ENCODE measurements at regions not wholly inside any gene's neighbourhood (a gene's known extent, or its start where the extent isn't known, plus 50 kb on each side); places are given as distances from the start of the nearest gene placed in this dataset.

- Mint-ChIP-seq H3K36me3 (ENCODE audit: insufficient read depth in 1 of 3, low read depth in 3 of 3) (0 out of 7 replicates have a peak, but pooled peaks cover 0 to 3% (median 1%) of the 10 kb centered on the region in 3 experiments), H3K9me3 (peaks cover 41 to 50% of the 10 kb centered on the region in 2 experiments), H3K27me3 (ENCODE audit: low read depth) (no peaks in the 10 kb centered on the region; the same call in 1 of the 2 replicates), H3K4me3 (no peak overlapping the region), H3K4me1 (peaks cover 4 to 5% of the 10 kb centered on the region in 2 experiments; a peak in 2 of 4 replicates), H3K27ac (no peak overlapping the region)
- H2BK5ac ChIP-seq (ENCODE audit: insufficient read length, low read length) = no peak overlapping the region
- no peaks in the 10 kb centered on the region for H3K79me2 ChIP-seq (ENCODE audit: insufficient read depth, low read length)
- no peak overlapping the region for H3K23ac ChIP-seq (ENCODE audit: insufficient read length, low read depth, low read length)
- no peaks in the 10 kb centered on the region for H3K4me1 ChIP-seq (ENCODE audit: insufficient read depth, low read length)
- H2AFZ ChIP-seq (ENCODE audit: low read length) = no peak overlapping the region
- H2BK12ac ChIP-seq (ENCODE audit: insufficient read length, low read depth, low read length) = no peak overlapping the region
- H3K4me2 ChIP-seq (ENCODE audit: insufficient read depth, insufficient read length, low read length) = no peak overlapping the region
- no peak for TF ChIP-seq CTCF (conservative IDR thresholded peaks at IDR 0.05)
- no peak overlapping the region for H3K27ac ChIP-seq (ENCODE audit: insufficient read length, low read depth, low read length)
- H3T11ph ChIP-seq (ENCODE audit: low read length) = no peak overlapping the region
- H3K56ac ChIP-seq (ENCODE audit: insufficient read length, low read depth, low read length) = no peak overlapping the region
- no peak overlapping the region for H3K4ac ChIP-seq (ENCODE audit: low read depth, low read length)
- H3K79me1 ChIP-seq (ENCODE audit: insufficient read depth, low read depth, low read length, poor library complexity, severe bottlenecking) = no peaks in the 10 kb centered on the region
- DNase-seq = no peak
- H3K23me2 ChIP-seq (ENCODE audit: insufficient read length, low read depth, low read length, poor library complexity, severe bottlenecking) = no peaks in the 10 kb centered on the region
- no peaks in the 10 kb centered on the region for H3K27me3 ChIP-seq (ENCODE audit: insufficient read depth, low read length)
- H4K8ac ChIP-seq (replicated peaks; ENCODE audit: insufficient read length, low read depth, low read length) = no peak overlapping the region
- H3K14ac ChIP-seq (ENCODE audit: insufficient read depth, low read length) = no peak overlapping the region
- H3K9me3 ChIP-seq (ENCODE audit: control insufficient read depth, low read depth, low read length) = peaks cover 17% of the 10 kb centered on the region
- no CpG with 5 or more reads among the region's 3 CpGs for WGBS (ENCODE audit: extremely low coverage, insufficient read length, low lambda C conversion rate)
- no peak overlapping the region for H2BK15ac ChIP-seq (ENCODE audit: low read depth, low read length)
- H2BK20ac ChIP-seq (ENCODE audit: low read depth, low read length, poor library complexity, severe bottlenecking) = no peak overlapping the region
- no peak overlapping the region for H4K91ac ChIP-seq (ENCODE audit: insufficient read length, low read depth, low read length)
- no peak overlapping the region for H3K18ac ChIP-seq (ENCODE audit: insufficient read length, low read depth, low read length)
- H4K20me1 ChIP-seq (ENCODE audit: control insufficient read depth, insufficient read depth, insufficient read length) = no peaks in the 10 kb centered on the region
- no peak overlapping the region for H4K5ac ChIP-seq (ENCODE audit: insufficient read length, low read depth, low read length)
- no peak overlapping the region for H3K9ac ChIP-seq (ENCODE audit: extremely low read depth, insufficient read length, low read length)
- no peak overlapping the region for H2BK120ac ChIP-seq (ENCODE audit: low read depth, low read length, poor library complexity, severe bottlenecking)
- no peak overlapping the region for H2AK5ac ChIP-seq (ENCODE audit: insufficient read length, low read length)
Observed at GRCh38 chrX:155757046-155757759, 123.9 kb upstream of the VAMP7 start.

All from H9 (cell line).